Activated CD4-positive, CD25-positive, alpha-beta regulatory T cell treated with anti-CD3 and anti-CD28 coated beads, Interleukin-2, amount 50 U/mL, for 72 hours (primary cell): ENCODE measurements at regions not wholly inside any gene's neighbourhood (a gene's known extent, or its start where the extent isn't known, plus 50 kb on each side); places are given as distances from the start of the nearest gene placed in this dataset.
"Not testable (repeated sequence)": the region's sequence is repeated elsewhere in the genome, so short reads cannot be mapped to it uniquely, and the experiment has no call there.

Source experiments
- DNase-seq: peaks from one replicate; pipeline ENCODE4 v3.0.0; 2021

- no peak for DNase-seq
Measured at GRCh38 chr6:112401083-112401482, 54.0 kb downstream of the RFPL4B start.

- DNase-seq = no peak
Measured at GRCh38 chr6:112407101-112407590, 60.0 kb downstream of the RFPL4B start.

- no peak for DNase-seq
Measured at GRCh38 chr6:112408522-112408921, 61.4 kb downstream of the RFPL4B start.

- no peak for DNase-seq
Measured at GRCh38 chr6:112409311-112409710, 62.2 kb downstream of the RFPL4B start.

- no peak for DNase-seq
Measured at GRCh38 chr6:112413780-112414179, 66.7 kb downstream of the RFPL4B start.

GRCh38 chr6:112415366-112415765 is 68.2 kb downstream of the RFPL4B start:
- no peak for DNase-seq

- no peak for DNase-seq
Measured at GRCh38 chr6:112416866-112417265, 69.7 kb downstream of the RFPL4B start.

- not testable (repeated sequence) for DNase-seq
Measured at GRCh38 chr6:112427011-112427410, 79.9 kb downstream of the RFPL4B start.

GRCh38 chr6:112427499-112427898 is 80.4 kb downstream of the RFPL4B start:
- no peak for DNase-seq

- DNase-seq = no peak
Measured at GRCh38 chr6:112428477-112428876, 81.3 kb downstream of the RFPL4B start.

- DNase-seq = no peak
Measured at GRCh38 chr6:112429226-112429625, 82.1 kb downstream of the RFPL4B start.

GRCh38 chr6:112431803-112432202 is 84.7 kb downstream of the RFPL4B start:
- no peak for DNase-seq

- no peak for DNase-seq
Measured at GRCh38 chr6:112432853-112433252, 85.7 kb downstream of the RFPL4B start.

GRCh38 chr6:112433457-112433856 is 86.3 kb downstream of the RFPL4B start:
- no peak for DNase-seq

- DNase-seq = no peak
Measured at GRCh38 chr6:112434896-112435435, 87.8 kb downstream of the RFPL4B start.

- no peak for DNase-seq
Measured at GRCh38 chr6:112437058-112437457, 89.9 kb downstream of the RFPL4B start.

GRCh38 chr6:112439010-112439409 is 91.9 kb downstream of the RFPL4B start:
- DNase-seq = no peak

GRCh38 chr6:112439432-112439831 is 92.3 kb downstream of the RFPL4B start:
- DNase-seq = no peak

- DNase-seq = no peak
Measured at GRCh38 chr6:112441607-112442006, 94.5 kb downstream of the RFPL4B start.

- DNase-seq = no peak
Measured at GRCh38 chr6:112443179-112444065, 96.3 kb downstream of the RFPL4B start.

- not testable (repeated sequence) for DNase-seq
Measured at GRCh38 chr6:112448786-112449185, 101.7 kb downstream of the RFPL4B start.

- no peak for DNase-seq
Measured at GRCh38 chr6:112450663-112451062, 103.5 kb downstream of the RFPL4B start.

GRCh38 chr6:112457886-112458285 is 110.8 kb downstream of the RFPL4B start:
- DNase-seq = no peak

- no peak for DNase-seq
Measured at GRCh38 chr6:112459758-112460304, 112.7 kb downstream of the RFPL4B start.
